VCaP (cell line): ENCODE measurements at regions not wholly inside any gene's neighbourhood (a gene's known extent, or its start where the extent isn't known, plus 50 kb on each side); places are given as distances from the start of the nearest gene placed in this dataset.

Experiments
- H3K27ac ChIP-seq: fragments of 450-650 bp; 2 replicates; pipeline ENCODE4 v1.5.1; 2017
- TF ChIP-seq, protein P1 (sequence below): fragments of 450-650 bp; conservative IDR thresholded peaks from 2 replicates; pipeline ENCODE4 v1.5.1; 2017; ENCODE audit warnings: mild to moderate bottlenecking, moderate library complexity

DNA sequence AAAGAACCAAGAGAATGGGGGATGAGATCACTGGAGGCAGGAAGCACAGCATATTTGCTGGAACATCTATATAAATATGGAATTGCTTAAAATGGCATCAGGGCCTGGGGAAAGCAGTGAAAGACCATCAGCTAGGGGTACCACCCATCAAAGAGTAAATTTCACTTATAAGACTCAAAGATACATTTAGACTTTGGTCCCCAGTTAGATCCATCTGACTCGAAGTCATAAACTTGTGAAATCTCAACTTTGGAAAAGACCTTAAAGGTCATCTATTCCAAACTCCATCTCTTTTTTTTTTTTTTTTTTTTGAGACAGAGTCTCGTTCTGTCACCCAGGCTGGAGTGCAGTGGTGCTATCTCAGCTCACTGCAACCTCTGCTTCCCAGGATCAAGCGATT is 109.8 kb downstream of the UNC5CL start:
- TF ChIP-seq, protein P1, sequence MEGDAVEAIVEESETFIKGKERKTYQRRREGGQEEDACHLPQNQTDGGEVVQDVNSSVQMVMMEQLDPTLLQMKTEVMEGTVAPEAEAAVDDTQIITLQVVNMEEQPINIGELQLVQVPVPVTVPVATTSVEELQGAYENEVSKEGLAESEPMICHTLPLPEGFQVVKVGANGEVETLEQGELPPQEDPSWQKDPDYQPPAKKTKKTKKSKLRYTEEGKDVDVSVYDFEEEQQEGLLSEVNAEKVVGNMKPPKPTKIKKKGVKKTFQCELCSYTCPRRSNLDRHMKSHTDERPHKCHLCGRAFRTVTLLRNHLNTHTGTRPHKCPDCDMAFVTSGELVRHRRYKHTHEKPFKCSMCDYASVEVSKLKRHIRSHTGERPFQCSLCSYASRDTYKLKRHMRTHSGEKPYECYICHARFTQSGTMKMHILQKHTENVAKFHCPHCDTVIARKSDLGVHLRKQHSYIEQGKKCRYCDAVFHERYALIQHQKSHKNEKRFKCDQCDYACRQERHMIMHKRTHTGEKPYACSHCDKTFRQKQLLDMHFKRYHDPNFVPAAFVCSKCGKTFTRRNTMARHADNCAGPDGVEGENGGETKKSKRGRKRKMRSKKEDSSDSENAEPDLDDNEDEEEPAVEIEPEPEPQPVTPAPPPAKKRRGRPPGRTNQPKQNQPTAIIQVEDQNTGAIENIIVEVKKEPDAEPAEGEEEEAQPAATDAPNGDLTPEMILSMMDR: no peak
- H3K27ac ChIP-seq: 0 out of 2 replicates have a peak overlapping the region, but pooled peaks have one; percentile 2

DNA sequence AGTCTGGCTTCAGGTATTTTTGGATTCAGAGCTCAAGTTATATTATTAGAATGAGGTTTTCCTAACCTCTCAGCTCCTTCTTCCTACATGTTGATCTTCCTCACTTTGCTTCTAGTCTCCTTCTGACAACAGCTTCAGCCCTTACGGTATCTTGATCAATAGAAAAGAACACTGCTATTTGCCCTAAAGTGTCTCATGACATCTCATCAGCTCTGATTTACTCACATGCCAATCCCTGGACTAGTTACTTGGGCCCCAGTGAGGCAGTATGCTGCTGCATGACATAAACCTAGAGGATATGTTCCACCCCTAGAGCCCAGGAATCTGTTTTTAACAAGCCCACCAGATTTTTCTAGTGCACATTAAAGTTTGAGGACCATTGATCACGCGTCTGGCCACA is 110.3 kb downstream of the UNC5CL start:
- TF ChIP-seq, protein P1: no peak
- 0 out of 2 replicates have a peak overlapping the region, but pooled peaks have one; percentile 2 for H3K27ac ChIP-seq

DNA sequence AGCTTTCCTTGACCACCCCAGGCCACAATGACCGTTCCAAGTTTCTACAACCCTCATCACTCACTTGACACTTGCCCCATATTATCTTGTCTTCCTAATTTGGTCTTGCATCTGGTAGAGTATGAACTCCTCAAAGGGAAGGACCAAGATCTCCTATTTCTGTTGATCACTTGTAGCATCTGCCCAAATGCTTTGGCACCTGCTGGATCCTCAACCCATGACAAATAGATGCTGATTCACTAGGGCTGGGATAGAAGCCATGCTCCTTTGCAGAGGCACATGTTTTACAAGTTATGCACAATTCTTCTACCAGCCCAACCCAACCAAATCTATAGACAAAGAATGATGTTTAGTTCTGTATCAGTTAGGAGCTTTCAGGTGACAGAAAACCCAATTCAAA is 110.7 kb downstream of the UNC5CL start:
- TF ChIP-seq, protein P1: no peak
- H3K27ac ChIP-seq: no peak overlapping the region

DNA sequence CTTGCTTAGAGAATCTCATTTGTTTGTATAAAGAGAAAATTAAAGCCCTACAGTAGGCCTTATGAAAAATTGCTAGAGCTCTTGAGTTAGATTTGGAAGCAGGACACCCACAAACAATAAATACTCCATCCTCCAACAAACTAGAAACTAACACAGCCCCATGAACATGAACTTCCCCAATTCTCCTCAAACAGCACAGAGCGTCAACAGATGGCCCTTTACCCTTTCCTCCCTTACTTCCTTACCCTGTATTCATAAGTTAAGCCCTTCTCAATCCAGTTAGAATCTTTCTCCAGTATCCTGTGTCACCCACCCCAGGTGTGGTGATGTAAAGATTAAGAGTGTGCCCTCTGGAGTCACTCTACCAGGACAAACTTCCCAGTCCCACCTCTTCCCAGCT is 113.7 kb downstream of the UNC5CL start:
- H3K27ac ChIP-seq: no peak overlapping the region
- TF ChIP-seq, protein P1: no peak

DNA sequence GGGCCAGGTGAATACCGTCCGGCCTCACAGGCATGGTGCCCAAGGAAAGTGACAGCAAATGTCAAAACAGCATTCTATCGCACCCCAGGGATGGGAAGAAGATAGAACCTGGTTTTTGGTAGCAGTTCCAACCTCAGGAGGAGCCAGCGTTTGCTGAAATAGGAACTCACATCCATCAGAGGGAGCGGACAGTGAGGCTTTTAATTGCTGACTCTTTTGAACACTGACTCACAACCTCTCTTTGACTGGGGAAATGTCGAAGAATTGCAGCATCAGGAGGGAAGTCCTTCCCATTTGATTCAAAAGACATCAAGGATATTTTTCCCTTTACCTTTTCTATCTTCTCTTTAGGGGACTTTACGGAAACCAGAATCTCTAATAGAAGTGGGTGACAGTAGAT is 114.2 kb downstream of the UNC5CL start:
- TF ChIP-seq, protein P1: no peak
- no peak overlapping the region for H3K27ac ChIP-seq

DNA sequence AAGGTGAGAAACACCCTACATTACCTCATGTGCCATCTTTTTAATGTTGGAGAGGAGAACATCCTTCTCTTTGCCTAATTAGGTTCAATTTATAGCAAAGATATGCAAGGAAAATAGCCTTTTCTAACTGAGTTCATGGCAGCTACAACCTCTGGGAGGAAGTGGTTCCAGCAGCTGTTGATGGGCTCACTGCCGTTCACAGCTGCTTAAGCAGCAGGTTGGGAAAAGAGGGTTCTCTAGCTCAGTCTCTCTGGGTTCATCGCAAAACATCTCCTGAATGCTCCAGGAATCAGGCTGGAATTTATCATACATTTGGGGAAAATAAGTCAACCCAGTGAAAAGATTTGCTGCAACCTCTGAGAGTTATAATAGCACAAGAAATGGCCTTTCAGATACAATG is 115.1 kb downstream of the UNC5CL start:
- TF ChIP-seq, protein P1: no peak
- no peak overlapping the region for H3K27ac ChIP-seq

DNA sequence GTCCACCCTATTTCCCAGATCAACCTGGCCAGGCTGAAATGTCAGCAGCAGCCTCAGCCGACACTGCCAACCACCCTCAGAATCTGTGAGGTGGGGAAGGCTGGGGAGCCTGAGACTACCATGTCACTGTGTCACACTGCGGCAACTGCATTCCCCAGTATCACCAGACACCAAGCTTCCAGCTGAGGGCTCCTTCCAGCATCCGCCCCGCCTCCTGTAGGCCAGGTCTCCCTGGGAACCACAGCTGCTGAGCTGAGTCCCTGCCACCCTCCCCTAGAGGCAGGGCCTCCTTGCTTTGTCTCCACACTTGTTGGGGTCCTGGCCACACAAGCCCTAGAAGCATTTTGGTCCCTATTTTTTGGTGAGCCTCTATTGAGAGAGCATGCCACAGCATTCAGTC is 115.7 kb downstream of the UNC5CL start:
- no peak overlapping the region for H3K27ac ChIP-seq
- TF ChIP-seq, protein P1: no peak

DNA sequence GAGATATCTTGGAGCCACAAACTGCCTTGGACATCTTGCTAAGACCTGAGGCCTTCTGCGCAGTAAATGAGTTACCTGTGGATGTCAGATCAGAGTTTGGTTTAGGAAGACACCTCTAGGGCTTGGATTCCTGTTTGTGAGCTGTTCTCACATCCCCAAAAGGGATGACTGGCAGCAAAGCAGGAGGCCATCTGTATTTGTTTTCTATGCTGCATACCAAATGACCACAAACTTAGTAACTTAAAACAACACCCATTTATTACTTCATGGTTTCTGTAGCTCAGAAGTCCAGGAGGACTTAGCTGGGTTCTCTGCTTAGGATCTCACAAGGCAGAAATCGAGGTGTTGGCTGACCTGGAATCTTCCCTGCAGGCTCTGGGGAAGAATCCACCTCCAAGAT is 116.7 kb downstream of the UNC5CL start:
- H3K27ac ChIP-seq: no peak overlapping the region
- TF ChIP-seq, protein P1: no peak
